ENCODE measurements at regions not wholly inside any gene's neighbourhood (a gene's known extent, or its start where the extent isn't known, plus 50 kb on each side); places are given as distances from the start of the nearest gene placed in this dataset.
A peak's percentile ranks its signal among the peaks of the same experiment; 100 is the strongest.

GRCh38 chr1:65486613-65487012 is 66.1 kb downstream of the LEPR start:
- DNase-seq (ENCODE audit: low spot score): no peak

GRCh38 chr1:65489481-65489880 is 69.0 kb downstream of the LEPR start:
- no peak for DNase-seq (ENCODE audit: low spot score)

- no peak for DNase-seq (ENCODE audit: low spot score)
Measured at GRCh38 chr1:65490231-65491009, 70.0 kb downstream of the LEPR start.

- DNase-seq (ENCODE audit: low spot score): no peak
Measured at GRCh38 chr1:65491472-65491871, 71.0 kb downstream of the LEPR start.

GRCh38 chr1:65493802-65494201 is 73.3 kb downstream of the LEPR start:
- DNase-seq (ENCODE audit: low spot score): no peak

GRCh38 chr1:65494671-65495070 is 74.2 kb downstream of the LEPR start:
- DNase-seq (ENCODE audit: low spot score): no peak

- no peak for DNase-seq (ENCODE audit: low spot score)
Measured at GRCh38 chr1:65495137-65495536, 74.7 kb downstream of the LEPR start.

GRCh38 chr1:65497256-65497830 is 76.9 kb downstream of the LEPR start:
- no peak for DNase-seq (ENCODE audit: low spot score)

- no peak for DNase-seq (ENCODE audit: low spot score)
Measured at GRCh38 chr1:65503427-65503826, 83.0 kb downstream of the LEPR start.

GRCh38 chr1:65504263-65504662 is 83.8 kb downstream of the LEPR start:
- DNase-seq (ENCODE audit: low spot score): no peak

- no peak for DNase-seq (ENCODE audit: low spot score)
Measured at GRCh38 chr1:65505547-65506300, 85.3 kb downstream of the LEPR start.

GRCh38 chr1:65508051-65508450 is 87.6 kb downstream of the LEPR start:
- DNase-seq (ENCODE audit: low spot score): no peak

GRCh38 chr1:65509912-65510680 is 89.6 kb downstream of the LEPR start:
- no peak for DNase-seq (ENCODE audit: low spot score)

GRCh38 chr1:65510961-65511360 is 90.5 kb downstream of the LEPR start:
- no peak for DNase-seq (ENCODE audit: low spot score)

- DNase-seq (ENCODE audit: low spot score): no peak
Measured at GRCh38 chr1:65512383-65512782, 91.9 kb downstream of the LEPR start.

- DNase-seq (ENCODE audit: low spot score): no peak
Measured at GRCh38 chr1:65512967-65513780, 92.7 kb downstream of the LEPR start.

- peak; percentile 43 for DNase-seq (ENCODE audit: low spot score)
Measured at GRCh38 chr1:65514041-65514440, 93.6 kb downstream of the LEPR start.

GRCh38 chr1:65524931-65525265 is 104.4 kb downstream of the LEPR start:
- no peak for DNase-seq (ENCODE audit: low spot score)

- DNase-seq (ENCODE audit: low spot score): no peak
Measured at GRCh38 chr1:65525266-65526048, 105.0 kb downstream of the LEPR start.

- no peak for DNase-seq (ENCODE audit: low spot score)
Measured at GRCh38 chr1:65526049-65526556, 105.6 kb downstream of the LEPR start.

GRCh38 chr1:65527190-65527589 is 106.7 kb downstream of the LEPR start:
- peak; percentile 47 for DNase-seq (ENCODE audit: low spot score)
